ENCODE measurements at regions not wholly inside any gene's neighbourhood (a gene's known extent, or its start where the extent isn't known, plus 50 kb on each side); places are given as distances from the start of the nearest gene placed in this dataset.

DNA sequence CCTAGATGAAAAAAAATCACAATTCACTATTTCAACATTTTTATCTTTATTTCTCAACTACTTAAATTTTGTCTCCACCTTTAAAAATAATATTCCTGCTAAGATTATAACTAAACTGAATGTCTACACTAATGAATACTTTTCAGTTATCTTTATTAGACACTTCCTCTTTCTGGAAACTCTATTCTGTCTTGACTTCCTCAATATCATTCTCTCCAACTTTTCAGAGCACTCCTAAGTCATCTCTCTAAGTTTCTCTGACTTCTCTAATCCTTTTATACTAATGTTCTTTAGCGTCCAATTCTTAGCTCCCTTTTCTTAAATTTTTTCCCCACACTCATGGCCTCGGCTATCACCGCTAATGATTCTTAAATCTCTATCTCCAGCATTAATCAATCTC lies 374.2 kb downstream of the FBXO8 start:
- Histone ChIP-seq H3K27ac (no peak overlapping the region), H3K27me3 (no peaks in the 10 kb centered on the region), H3K4me3 (no peak overlapping the region), H3K36me3 (replicated peaks in 1 of 2; ENCODE audit: insufficient read depth in 1 of 2, low read depth in 2 of 2) (no peaks in the 10 kb centered on the region), H3K4me1 (no peaks in the 10 kb centered on the region), H3K9me3 (no peaks in the 10 kb centered on the region)
- ATAC-seq = no peak
- no peak for DNase-seq
- TF ChIP-seq, protein P1, sequence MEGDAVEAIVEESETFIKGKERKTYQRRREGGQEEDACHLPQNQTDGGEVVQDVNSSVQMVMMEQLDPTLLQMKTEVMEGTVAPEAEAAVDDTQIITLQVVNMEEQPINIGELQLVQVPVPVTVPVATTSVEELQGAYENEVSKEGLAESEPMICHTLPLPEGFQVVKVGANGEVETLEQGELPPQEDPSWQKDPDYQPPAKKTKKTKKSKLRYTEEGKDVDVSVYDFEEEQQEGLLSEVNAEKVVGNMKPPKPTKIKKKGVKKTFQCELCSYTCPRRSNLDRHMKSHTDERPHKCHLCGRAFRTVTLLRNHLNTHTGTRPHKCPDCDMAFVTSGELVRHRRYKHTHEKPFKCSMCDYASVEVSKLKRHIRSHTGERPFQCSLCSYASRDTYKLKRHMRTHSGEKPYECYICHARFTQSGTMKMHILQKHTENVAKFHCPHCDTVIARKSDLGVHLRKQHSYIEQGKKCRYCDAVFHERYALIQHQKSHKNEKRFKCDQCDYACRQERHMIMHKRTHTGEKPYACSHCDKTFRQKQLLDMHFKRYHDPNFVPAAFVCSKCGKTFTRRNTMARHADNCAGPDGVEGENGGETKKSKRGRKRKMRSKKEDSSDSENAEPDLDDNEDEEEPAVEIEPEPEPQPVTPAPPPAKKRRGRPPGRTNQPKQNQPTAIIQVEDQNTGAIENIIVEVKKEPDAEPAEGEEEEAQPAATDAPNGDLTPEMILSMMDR (IDR thresholded peaks at IDR 0.05) = no peak
- no peak for TF ChIP-seq POLR2A (IDR thresholded peaks at IDR 0.05)
- 67 to 80% methylated on average over 3 of the region's 3 CpGs for WGBS, 2 donors
- intact Hi-C loops (cut with DNase I) = no loop called here

DNA sequence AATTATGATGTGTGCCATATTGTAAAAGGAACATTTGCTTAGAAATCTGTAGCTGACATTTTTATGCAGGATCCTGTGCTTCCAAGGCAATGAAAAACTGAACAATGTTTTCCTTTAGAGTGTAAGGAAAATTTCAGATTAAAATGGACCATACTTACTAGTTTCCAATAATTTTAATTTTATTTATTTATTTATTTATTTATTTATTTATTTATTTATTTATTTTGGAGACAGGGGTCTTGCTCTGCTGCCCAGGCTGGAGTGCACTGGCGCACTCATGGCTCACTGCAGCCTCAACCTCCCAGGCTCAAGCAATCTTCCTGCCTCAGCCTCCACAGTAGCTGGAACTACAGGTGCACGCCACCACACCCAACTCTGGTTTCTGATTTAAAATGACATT lies 369.8 kb upstream of the HAND2 start:
- no peak for ATAC-seq

DNA sequence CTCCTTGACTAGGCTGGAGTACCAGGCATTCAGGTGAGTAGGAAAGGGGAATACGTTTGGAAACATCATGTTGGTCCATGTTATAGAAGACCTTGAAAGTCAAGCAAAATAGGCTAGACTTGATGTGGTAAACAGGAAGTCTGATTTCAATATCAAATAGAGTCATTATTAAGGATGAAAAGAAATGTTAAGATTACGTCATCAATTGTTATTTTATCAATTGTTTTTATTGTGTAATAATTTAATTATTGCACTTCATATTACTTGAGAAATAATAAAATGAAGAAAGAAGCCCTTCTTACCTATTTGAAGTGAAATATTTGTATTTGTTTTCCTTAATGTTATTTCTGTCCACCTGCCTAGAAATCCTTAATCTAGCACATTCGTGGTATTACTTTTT lies 361.0 kb upstream of the HAND2 start:
- Histone ChIP-seq H3K9me3 (no peaks in the 10 kb centered on the region), H3K27ac (no peak overlapping the region), H3K27me3 (no peaks in the 10 kb centered on the region), H3K4me3 (no peak overlapping the region), H3K4me1 (no peaks in the 10 kb centered on the region), H3K36me3 (replicated peaks in 1 of 2; ENCODE audit: insufficient read depth in 1 of 2, low read depth in 2 of 2) (no peaks in the 10 kb centered on the region)
- intact Hi-C loops (cut with DNase I) = no loop called here
- TF ChIP-seq POLR2A (IDR thresholded peaks at IDR 0.05) = no peak
- TF ChIP-seq, protein P1 (IDR thresholded peaks at IDR 0.05) = no peak
- DNase-seq = no peak
- no peak for ATAC-seq
- 76 to 81% methylated on average over 3 of the region's 3 CpGs for WGBS, 2 donors

More for the DNA sequence above, 369.8 kb upstream of the HAND2 start:
- Histone ChIP-seq H3K36me3 (replicated peaks in 1 of 2; ENCODE audit: insufficient read depth in 1 of 2, low read depth in 2 of 2) (no peaks in the 10 kb centered on the region), H3K27me3 (no peaks in the 10 kb centered on the region), H3K9me3 (no peaks in the 10 kb centered on the region), H3K27ac (no peak overlapping the region), H3K4me1 (no peaks in the 10 kb centered on the region), H3K4me3 (no peak overlapping the region)
- intact Hi-C loops (cut with DNase I) = no loop called here
- WGBS, 2 donors = 79 to 96% methylated on average over 2 of the region's 2 CpGs
- TF ChIP-seq, protein P1 (IDR thresholded peaks at IDR 0.05) = no peak
- TF ChIP-seq POLR2A (IDR thresholded peaks at IDR 0.05) = no peak
- no peak for DNase-seq

DNA sequence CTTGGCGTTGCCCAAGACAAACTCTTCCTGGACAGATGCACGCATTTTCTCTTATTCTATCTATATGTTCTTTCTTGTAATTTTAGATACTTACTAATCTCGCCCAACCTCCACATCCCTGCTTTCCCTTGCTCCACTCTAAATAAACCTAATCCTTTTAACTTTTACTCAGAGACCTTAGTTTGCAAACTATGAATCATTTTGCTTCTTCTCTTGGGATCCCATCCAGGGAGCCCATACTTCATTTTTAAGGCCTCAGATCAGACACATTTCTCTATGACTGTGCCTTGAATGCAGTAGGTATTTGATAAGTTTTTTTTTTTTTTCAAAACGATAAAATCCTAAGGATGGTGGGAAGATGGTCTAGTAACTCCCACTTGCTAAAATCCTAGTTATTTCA lies 353.8 kb upstream of the HAND2 start:
- WGBS, 2 donors = 69 to 78% methylated on average over 4 of the region's 4 CpGs
- DNase-seq (no peak), ATAC-seq (no peak)
- intact Hi-C loops (cut with DNase I) = no loop called here
- TF ChIP-seq, protein P1 (IDR thresholded peaks at IDR 0.05) = no peak
- no peak for TF ChIP-seq POLR2A (IDR thresholded peaks at IDR 0.05)
- H3K4me3 ChIP-seq = no peak overlapping the region
- H3K9me3 ChIP-seq = no peaks in the 10 kb centered on the region
- no peaks in the 10 kb centered on the region for H3K27me3 ChIP-seq
- H3K27ac ChIP-seq = no peak overlapping the region
- H3K4me1 ChIP-seq = peaks cover 9% of the 10 kb centered on the region
- H3K36me3 ChIP-seq (replicated peaks in 1 of 2; ENCODE audit: insufficient read depth in 1 of 2, low read depth in 2 of 2) = no peaks in the 10 kb centered on the region

DNA sequence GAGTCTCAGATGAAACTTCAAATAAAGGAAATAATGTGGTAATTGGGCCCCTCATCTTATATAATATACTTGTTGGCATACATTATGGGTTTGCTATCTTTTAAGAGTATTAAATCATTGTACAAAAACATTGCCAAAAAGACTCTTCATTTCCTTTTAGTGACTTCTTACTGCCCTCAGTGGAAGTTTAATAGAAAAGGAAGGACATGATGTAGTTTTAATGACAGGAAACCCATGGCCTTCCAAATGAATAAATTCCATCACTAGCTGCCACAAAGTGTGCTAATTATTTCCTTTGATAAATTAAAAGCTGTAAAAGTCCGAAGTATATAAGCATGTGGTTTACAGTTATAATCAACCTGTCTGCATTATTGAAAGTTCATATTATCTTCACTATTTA lies 350.9 kb upstream of the HAND2 start:
- ATAC-seq (no peak), DNase-seq (no peak)
- no peaks in the 10 kb centered on the region for H3K9me3 ChIP-seq
- H3K4me3 ChIP-seq = no peak overlapping the region
- H3K27me3 ChIP-seq = no peaks in the 10 kb centered on the region
- no peak for TF ChIP-seq POLR2A (IDR thresholded peaks at IDR 0.05)
- TF ChIP-seq, protein P1 (IDR thresholded peaks at IDR 0.05) = no peak
- no peaks in the 10 kb centered on the region for H3K36me3 ChIP-seq (replicated peaks in 1 of 2; ENCODE audit: insufficient read depth in 1 of 2, low read depth in 2 of 2)
- WGBS, 2 donors = 31 to 42% methylated on average over 1 of the region's 1 CpG
- no peak overlapping the region for H3K27ac ChIP-seq
- peaks cover 9% of the 10 kb centered on the region for H3K4me1 ChIP-seq
- intact Hi-C loops (cut with DNase I) = no loop called here

Measured in body of pancreas (tissue), 4 donors.